GM19239 (cell line): ENCODE measurements at regions not wholly inside any gene's neighbourhood (a gene's known extent, or its start where the extent isn't known, plus 50 kb on each side); places are given as distances from the start of the nearest gene placed in this dataset.

Source experiments
- DNase-seq: peaks from one replicate; pipeline ENCODE4 v3.0.0; 2011; ENCODE audit warnings: low spot score; ENCODE audit not compliant: insufficient read length
- FAIRE-seq: peaks from 2 replicates; lab custom pipeline; 2011; peaks lifted over from hg19 to GRCh38; lab: Jason Lieb, UNC

GRCh38 chr20:6715401-6715941 is 52.0 kb upstream of the BMP2 start:
- FAIRE-seq (no peak), DNase-seq (no peak)

DNA sequence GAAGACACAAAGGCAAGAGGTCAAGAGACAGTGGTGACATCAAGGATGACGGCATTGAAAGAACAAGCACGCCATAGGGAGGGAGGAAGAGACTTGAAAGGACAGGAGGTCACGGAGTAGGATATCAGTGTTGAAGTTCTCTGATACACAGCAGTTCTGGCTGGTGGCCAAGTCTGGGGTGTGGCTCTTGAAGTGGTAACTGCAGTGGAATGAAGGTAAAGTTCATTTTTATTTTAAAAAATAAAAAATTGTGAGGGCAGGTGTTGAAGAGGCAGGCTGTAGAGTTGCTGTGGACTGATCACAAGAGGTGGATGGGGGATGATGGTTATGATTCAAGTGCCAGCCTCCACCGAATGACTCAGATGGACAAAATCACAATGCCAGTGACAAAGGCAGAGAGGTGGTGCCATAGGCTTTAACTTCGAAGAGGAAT is 53.2 kb upstream of the BMP2 start:
- DNase-seq = no peak
- no peak for FAIRE-seq

DNA sequence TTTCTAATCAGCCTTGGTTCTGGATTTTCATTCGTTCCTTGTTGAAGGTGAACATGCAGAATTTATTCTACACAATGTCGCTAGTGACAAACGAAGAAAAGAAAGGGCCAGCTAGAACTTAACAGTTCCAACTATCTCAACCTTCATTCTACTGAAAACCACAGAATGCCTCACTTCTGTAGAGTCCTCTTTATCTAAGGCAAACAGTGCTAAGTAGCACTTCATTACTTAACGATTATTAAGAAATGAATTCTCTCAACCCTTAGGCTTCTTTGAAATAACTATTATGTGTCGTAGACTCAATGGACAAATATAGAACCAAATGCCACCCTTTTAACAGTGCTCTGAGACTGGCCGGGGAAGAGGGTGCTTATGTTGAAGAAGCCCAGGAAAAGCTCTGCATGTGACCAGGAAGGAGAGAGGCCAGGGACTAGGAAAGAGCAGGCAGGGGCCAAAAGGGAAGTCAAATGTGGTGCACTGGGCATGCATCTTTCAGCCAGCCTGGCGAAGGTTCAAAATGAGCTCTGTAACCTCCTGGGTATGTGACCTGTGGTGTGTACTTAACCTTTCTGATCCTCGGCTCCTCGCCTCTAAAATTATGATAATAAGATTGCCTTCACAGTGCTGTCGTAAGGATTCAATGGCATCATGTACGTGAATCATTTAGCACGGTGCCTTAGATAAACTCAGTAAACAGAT is 55.4 kb upstream of the BMP2 start:
- DNase-seq (no peak), FAIRE-seq (no peak)

DNA sequence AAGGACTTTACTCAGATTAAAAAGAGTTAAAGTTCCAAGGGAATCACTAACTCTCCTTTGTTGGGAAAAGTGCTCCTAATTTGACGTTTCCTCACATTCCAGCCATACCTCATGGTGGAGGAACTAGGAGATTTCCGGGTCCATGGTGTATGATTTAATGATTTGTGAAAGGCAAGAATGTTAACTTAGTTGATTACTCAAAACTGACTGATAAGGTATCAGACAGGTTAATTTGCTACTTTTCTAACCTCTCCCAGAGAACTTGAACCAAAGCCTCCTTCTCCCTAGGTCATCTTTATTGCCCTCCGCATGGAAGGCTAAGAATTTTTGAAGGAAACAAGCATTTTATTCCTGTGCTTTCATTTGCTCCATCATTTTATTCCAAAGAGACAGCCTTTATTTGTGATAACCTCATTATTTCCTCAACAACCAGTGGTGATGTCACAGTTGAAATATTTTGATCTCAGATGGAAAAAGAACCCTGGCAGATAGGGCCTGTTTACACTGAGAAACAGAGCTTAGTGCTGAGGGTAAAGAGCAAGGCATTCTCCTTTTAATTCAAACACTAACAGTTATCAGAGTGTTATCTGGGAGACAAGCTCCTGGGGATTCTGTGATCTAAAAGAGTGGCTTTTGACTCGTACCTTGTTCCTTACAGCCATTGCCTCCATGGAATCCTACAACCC is 57.4 kb upstream of the BMP2 start:
- no peak for FAIRE-seq

GRCh38 chr20:6708010-6708409 is 59.5 kb upstream of the BMP2 start:
- no peak for DNase-seq
- no peak for FAIRE-seq

More for the DNA sequence above, 57.4 kb upstream of the BMP2 start:
- DNase-seq = no peak

DNA sequence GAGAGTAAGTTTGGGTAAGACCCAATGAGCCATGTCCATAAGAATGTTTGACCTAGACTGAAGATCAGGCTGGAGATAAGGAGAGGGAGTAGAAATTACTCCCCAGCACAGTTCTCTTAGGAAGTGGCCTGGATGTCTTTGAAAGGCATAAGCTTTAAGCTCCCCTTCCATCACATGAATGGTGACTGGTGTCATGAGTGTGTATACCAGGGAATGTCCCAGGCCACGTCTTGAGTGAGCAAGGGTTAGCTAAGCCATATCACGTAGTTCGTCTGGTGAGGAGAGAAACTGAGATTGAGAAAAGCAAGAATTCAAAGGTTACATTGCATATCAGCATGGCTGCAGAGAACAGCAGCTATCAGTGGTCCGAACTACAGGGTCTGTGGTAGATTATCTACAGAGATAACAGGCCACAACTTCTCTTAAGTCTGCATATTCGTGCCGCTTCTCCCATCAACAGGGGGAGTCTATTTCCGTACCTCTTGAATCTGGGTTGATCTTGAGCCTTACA is 60.1 kb upstream of the BMP2 start:
- FAIRE-seq (peak; percentile 42), DNase-seq (no peak)

- DNase-seq (no peak), FAIRE-seq (no peak)
These were observed 61.4 kb upstream of the BMP2 start for GRCh38 chr20:6705926-6706548.

DNA sequence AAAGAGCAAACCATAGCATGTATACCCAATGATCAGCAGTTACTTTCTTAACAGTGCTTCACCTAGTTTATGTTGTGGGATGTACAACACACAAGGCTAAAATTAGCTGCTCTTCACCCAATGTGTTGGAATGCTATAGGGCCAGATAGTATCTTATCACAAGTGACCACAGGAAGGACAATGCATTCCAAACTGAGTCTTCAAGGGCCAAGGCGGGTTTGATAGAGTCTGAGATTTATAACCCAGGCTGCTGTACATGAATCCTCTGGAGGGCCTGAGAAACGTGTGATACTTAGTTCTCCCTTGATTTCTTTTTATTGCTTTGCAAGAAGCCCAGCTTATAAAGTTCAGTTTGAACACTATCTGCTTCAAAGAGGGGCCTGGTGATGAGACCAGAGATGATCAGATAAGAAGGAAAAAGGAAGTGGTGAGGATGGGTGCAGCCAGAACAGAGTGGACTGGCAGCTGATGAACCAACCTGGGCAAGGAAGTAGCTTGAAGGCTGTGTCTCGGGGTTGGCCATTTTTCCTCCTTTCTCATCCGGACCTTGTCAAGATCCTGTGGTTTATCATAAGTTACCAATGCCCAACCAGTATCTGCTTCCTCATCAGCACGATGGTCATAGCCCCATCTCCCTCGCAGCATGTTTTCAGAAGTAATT is 62.2 kb upstream of the BMP2 start:
- FAIRE-seq = peak; percentile 45

DNA sequence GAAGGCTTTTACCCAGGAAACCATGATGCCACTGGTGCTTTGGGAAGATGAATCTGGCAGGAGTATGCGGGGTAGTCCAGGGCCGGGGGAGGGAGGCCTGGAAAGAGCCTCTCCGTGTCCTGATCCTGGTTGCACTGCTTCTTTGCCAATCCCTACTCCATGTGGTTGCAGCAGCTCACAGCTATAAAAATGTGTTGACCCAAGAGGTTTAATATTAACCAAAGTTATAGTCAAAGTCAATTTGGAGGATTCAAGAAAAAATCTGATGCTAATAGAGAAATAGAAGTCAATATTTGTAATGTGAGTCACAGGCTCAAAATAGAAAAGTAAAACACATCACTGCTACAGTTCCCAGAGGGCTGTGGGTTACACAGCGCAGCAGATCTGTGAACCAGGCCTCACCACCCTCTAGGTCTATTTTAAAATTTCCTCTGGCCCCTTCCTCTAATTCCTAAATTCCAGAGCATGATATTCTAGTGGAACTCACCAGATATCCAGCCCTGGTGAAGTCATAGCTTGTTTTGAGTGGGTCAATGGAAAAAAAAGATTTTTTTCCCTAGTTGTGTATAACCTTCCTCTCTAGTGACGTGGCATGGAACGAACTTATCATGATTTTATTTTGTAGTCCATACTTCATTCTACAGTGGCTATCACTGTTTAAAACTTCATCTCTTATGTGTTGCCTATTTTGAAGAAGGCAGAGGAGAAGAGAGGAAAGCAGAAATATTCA is 63.2 kb upstream of the BMP2 start:
- FAIRE-seq = no peak
- no peak for DNase-seq

More for the DNA sequence above, 62.2 kb upstream of the BMP2 start:
- no peak for DNase-seq

GRCh38 chr20:6703656-6704055 is 63.8 kb upstream of the BMP2 start:
- DNase-seq (no peak), FAIRE-seq (peak; percentile 45)

DNA sequence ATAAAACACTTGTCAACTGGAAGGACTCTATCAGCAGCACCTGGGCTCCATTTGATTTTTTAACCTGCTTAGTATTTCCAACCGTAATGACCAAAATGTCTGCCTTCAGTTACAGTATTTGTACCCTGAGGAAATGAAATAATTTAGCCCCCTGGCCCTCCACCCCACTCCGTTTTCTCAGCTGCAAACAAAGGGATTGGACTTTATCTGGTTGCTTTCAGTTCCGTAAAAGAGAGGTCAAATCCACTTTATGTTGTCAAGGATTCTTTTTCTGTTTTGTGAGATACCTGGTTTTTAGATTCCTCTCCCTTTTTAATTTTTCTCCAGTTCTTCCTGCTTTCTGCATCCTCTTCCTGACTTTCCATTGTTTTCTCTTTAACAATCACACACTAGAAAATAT is 64.4 kb upstream of the BMP2 start:
- FAIRE-seq (no peak), DNase-seq (no peak)

- DNase-seq (no peak), FAIRE-seq (no peak)
These were observed 65.3 kb upstream of the BMP2 start for GRCh38 chr20:6702144-6702543.

- FAIRE-seq (no peak), DNase-seq (no peak)
These were observed 66.7 kb upstream of the BMP2 start for GRCh38 chr20:6700563-6701329.

GRCh38 chr20:6699921-6700562 is 67.4 kb upstream of the BMP2 start:
- FAIRE-seq (no peak), DNase-seq (no peak)

GRCh38 chr20:6698723-6699122 is 68.8 kb upstream of the BMP2 start:
- no peak for DNase-seq
- FAIRE-seq = no peak

DNA sequence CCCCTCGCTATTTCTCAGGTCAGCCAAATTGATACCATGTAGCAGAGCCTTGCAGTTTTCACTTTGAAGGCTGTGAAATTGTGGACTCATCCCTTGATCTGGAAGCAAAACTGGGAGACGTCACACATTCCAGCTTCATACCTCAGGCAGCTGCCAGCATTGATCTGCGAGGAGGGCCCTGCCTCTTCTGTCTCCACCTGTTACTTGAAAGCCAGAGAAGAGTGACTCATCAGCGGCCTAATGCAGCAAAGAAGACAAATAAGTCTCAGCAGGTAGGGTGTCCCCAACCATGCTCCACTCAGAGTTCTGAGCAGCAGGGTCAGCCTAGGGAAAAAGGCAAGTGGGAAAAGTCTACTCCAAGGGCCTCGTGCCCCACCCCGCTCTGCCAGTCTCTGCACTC is 69.4 kb upstream of the BMP2 start:
- FAIRE-seq (no peak), DNase-seq (no peak)

DNA sequence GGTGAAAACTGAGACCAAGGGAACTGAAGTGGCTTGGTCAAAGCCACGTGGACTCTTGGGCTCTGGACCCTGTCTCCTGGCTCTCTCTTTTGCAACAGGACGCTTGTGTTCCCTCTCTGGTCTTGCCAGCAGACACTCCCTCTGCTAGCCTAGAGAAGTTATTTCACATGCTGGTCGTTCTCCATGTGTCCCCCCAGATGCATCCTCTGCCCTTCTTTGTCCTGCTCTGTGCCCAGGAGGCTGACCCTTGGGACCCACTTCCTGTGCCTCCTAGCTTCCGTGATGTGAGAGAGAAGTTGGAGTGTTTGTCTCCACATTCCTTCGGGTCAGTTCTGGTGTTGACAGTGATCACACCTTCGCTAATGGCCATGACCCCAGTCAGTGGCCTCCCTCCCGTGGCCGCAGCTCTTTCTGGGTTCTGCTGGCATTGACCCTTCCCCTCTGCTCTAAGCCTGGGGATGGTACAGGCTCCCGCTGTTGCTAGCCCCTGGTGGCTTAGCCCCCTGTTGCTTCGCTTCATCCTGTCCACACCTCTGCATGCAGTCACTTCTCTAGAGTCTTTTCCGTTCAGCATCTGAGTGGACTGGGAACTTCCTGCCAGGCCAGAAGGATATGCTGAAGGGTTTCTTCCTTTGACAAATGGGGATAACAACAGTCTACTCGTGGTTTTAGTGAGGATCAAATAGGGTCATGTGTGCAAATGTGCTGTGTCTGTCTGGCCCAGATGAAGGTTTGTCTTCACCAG is 70.1 kb upstream of the BMP2 start:
- FAIRE-seq (no peak), DNase-seq (no peak)

DNA sequence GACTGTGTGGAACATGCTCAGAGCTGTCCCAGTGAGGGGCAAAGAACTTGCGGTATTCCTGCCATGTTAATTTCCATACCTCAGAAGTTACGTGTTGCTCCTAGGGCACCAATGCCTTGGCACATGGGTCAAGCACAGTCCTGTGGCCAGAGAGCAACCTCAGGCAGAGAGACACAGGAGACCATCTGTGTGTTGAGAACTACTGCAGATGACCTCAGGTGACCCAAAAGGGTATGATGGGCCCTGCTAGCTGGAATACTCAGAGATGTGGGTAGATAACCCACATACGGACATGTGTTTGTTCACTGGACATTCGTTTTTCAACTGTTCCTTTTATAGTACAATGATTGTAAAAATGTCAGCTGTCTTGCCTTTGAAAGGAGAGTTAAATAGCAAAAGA is 71.5 kb upstream of the BMP2 start:
- DNase-seq (no peak), FAIRE-seq (no peak)
